ENCODE measurements at regions not wholly inside any gene's neighbourhood (a gene's known extent, or its start where the extent isn't known, plus 50 kb on each side); places are given as distances from the start of the nearest gene placed in this dataset.

DNA sequence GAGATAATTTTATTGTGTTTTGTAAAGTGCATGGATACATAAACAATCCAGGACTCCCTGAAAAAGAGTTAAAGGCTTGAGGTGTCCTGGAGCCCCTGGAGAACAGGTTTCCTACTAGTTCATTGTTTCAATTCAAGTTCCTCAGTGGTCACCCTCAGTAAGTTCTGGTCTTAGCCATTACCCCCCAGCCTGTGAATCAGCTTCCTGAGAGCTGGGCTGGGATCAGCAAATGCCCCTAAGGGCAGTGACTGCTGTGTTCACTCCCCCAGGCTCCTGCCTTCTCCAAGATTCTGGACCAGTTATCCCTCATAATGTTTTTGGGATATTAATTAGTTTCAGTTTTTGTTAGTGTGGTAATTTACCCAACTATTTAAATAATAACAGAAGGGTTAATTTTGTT, 151.6 kb upstream of the PRSS58 start:
- no peak for TF ChIP-seq HOXA7 (CRISPR knock-in tag; IDR thresholded peaks at IDR 0.05)
- no peak for TF ChIP-seq POLR2A (IDR thresholded peaks at IDR 0.05; ENCODE audit: insufficient read depth in 1 of 2, low read depth in 2 of 2, low read length in 2 of 2)
- no peak for TF ChIP-seq MAFG (CRISPR knock-in tag; IDR thresholded peaks at IDR 0.05)
